GM23338 (cell line): ENCODE measurements at regions not wholly inside any gene's neighbourhood (a gene's known extent, or its start where the extent isn't known, plus 50 kb on each side); places are given as distances from the start of the nearest gene placed in this dataset.

Experiments used
- ATAC-seq: fragments of 200-7000 bp; cut with Tn5 transposase; 3 replicates; pipeline ENCODE4 v1.9.1; 2020
- DNase-seq: peaks from one replicate; pipeline ENCODE4 v3.0.0-alpha.2; 2015; ENCODE audit warnings: low spot score
- H2AFZ ChIP-seq: fragments of 200-600 bp; sonication (generic); 2 replicates; pipeline ENCODE4 v1.8.0; 2016; ENCODE audit warnings: antibody characterized with exemption, mild to moderate bottlenecking, moderate library complexity
- H3F3A ChIP-seq: fragments of 200-600 bp; sonication (generic); replicated peaks from 2 replicates; pipeline ENCODE4 v1.8.0; 2017; ENCODE audit warnings: antibody characterized with exemption, mixed run types, low read depth
- H3K27ac ChIP-seq: fragments of 200-600 bp; sonication (generic); 2 replicates; pipeline ENCODE4 v1.6.1; 2016; ENCODE audit warnings: low read depth
- H3K27me3 ChIP-seq: fragments of 200-600 bp; sonication (generic); 2 replicates; pipeline ENCODE4 v1.8.0; 2016; ENCODE audit warnings: mild to moderate bottlenecking, mixed run types, moderate library complexity; ENCODE audit not compliant: insufficient read depth
- H3K36me3 ChIP-seq: fragments of 200-600 bp; sonication (generic); 2 replicates; pipeline ENCODE4 v1.8.0; 2016; ENCODE audit warnings: mild to moderate bottlenecking; ENCODE audit not compliant: insufficient read depth
- H3K4me1 ChIP-seq: fragments of 200-600 bp; sonication (generic); 2 replicates; pipeline ENCODE4 v1.8.0; 2016; ENCODE audit warnings: mild to moderate bottlenecking, moderate library complexity; ENCODE audit not compliant: insufficient read depth
- H3K4me2 ChIP-seq: fragments of 200-600 bp; sonication (generic); 2 replicates; pipeline ENCODE4 v1.7.1; 2017; ENCODE audit warnings: mixed run types
- H3K4me3 ChIP-seq: fragments of 200-600 bp; sonication (generic); 2 replicates; pipeline ENCODE4 v1.6.1; 2016; ENCODE audit warnings: mixed run types
- H3K79me2 ChIP-seq: fragments of 200-600 bp; sonication (generic); replicated peaks from 2 replicates; pipeline ENCODE4 v1.8.0; 2017; ENCODE audit warnings: mild to moderate bottlenecking; ENCODE audit not compliant: insufficient read depth
- H3K9me2 ChIP-seq: fragments of 200-600 bp; sonication (generic); 2 replicates; pipeline ENCODE4 v1.8.0; 2017; ENCODE audit not compliant: insufficient read depth
- H4K20me1 ChIP-seq: fragments of 200-600 bp; sonication (generic); replicated peaks from 2 replicates; pipeline ENCODE4 v1.8.0; 2017; ENCODE audit warnings: mild to moderate bottlenecking; ENCODE audit not compliant: insufficient read depth
- H3K27ac Mint-ChIP-seq: 2 replicates; pipeline ENCODE4 v1.8.0; 2020; ENCODE audit warnings: inconsistent platforms, mild to moderate bottlenecking, moderate library complexity, mixed read lengths
- H3K27me3 Mint-ChIP-seq: 3 replicates; pipeline ENCODE4 v1.8.0; 2022; ENCODE audit warnings: low read depth, mild to moderate bottlenecking, moderate library complexity, mixed read lengths, inconsistent platforms; ENCODE audit not compliant: insufficient read depth, poor library complexity
- H3K36me3 Mint-ChIP-seq: 3 replicates; pipeline ENCODE4 v1.8.0; 2021; ENCODE audit warnings: low read depth, mild to moderate bottlenecking, inconsistent platforms, moderate library complexity, mixed read lengths
- H3K4me1 Mint-ChIP-seq: 3 replicates; pipeline ENCODE4 v1.8.0; 2020; ENCODE audit warnings: mild to moderate bottlenecking, inconsistent platforms, mixed read lengths
- H3K4me3 Mint-ChIP-seq: 3 replicates; pipeline ENCODE4 v1.8.0; 2021; ENCODE audit warnings: moderate library complexity, mild to moderate bottlenecking, inconsistent platforms, mixed read lengths
- H3K9me3 Mint-ChIP-seq: 3 replicates; pipeline ENCODE4 v1.8.0; 2020; ENCODE audit warnings: moderate library complexity, mild to moderate bottlenecking, inconsistent platforms, mixed read lengths
- CREB1 ChIP-seq: fragments of 250-450 bp; sonication (Bioruptor Pico); IDR thresholded peaks from 2 replicates; pipeline ENCODE4 v1.5.0; 2020; ENCODE audit warnings: low read depth, mild to moderate bottlenecking, moderate library complexity
- EZH2 ChIP-seq: fragments of 200-600 bp; sonication (generic); IDR thresholded peaks from one replicate; pipeline ENCODE4 v1.8.0; 2017; ENCODE audit warnings: antibody characterized with exemption, mild to moderate bottlenecking, low read depth; ENCODE audit not compliant: unreplicated experiment
- EZH2phosphoT487 ChIP-seq: fragments of 200-600 bp; sonication (generic); IDR thresholded peaks from one replicate; pipeline ENCODE4 v1.8.1; 2018; ENCODE audit warnings: antibody characterized with exemption; ENCODE audit not compliant: unreplicated experiment
- JUNB ChIP-seq: IDR thresholded peaks from one replicate; pipeline ENCODE4 v1.6.1; 2016; ENCODE audit warnings: antibody characterized with exemption; ENCODE audit not compliant: unreplicated experiment
- NANOG ChIP-seq: IDR thresholded peaks from 2 replicates; pipeline ENCODE4 v1.6.1; 2016; ENCODE audit warnings: antibody characterized with exemption, borderline replicate concordance
- POLR2AphosphoS5 ChIP-seq: IDR thresholded peaks from 2 replicates; pipeline ENCODE4 v1.6.1; 2016; ENCODE audit warnings: antibody characterized with exemption, low read depth
- STAT1 ChIP-seq: IDR thresholded peaks from one replicate; pipeline ENCODE4 v1.6.1; 2016; ENCODE audit warnings: antibody characterized with exemption; ENCODE audit not compliant: unreplicated experiment
- ZNF114 ChIP-seq: fragments of 250-450 bp; sonication (Bioruptor Pico); IDR thresholded peaks from 2 replicates; pipeline ENCODE4 v1.5.0; 2020; ENCODE audit warnings: mild to moderate bottlenecking, moderate library complexity
- ZNF331 ChIP-seq: fragments of 250-450 bp; sonication (Bioruptor Pico); IDR thresholded peaks from 2 replicates; pipeline ENCODE4 v1.5.0; 2020; ENCODE audit warnings: low read depth, mild to moderate bottlenecking, moderate library complexity
- TF ChIP-seq, protein P1 (sequence below): IDR thresholded peaks from 2 replicates; pipeline ENCODE4 v1.6.1; 2016; ENCODE audit warnings: antibody characterized with exemption
- TF ChIP-seq, protein P2 (sequence below): fragments of 250-450 bp; sonication (Bioruptor Pico); IDR thresholded peaks from 2 replicates; pipeline ENCODE4 v1.5.0; 2020; ENCODE audit warnings: mild to moderate bottlenecking, moderate library complexity
- TF ChIP-seq, protein P3 (sequence below): IDR thresholded peaks from one replicate; pipeline ENCODE4 v1.6.1; 2018; ENCODE audit warnings: antibody characterized with exemption; ENCODE audit not compliant: unreplicated experiment
- TF ChIP-seq, protein P4 (sequence below), 2 experiments: fragments of 200-600 bp in 1 of 2; sonication (generic) in 1 of 2; conservative IDR thresholded peaks; 2 replicates each; pipeline versions ENCODE4 v1.5.1 to v1.6.1; 2016 to 2017; ENCODE audit warnings: antibody characterized with exemption in 2 of 2, low read depth in 2 of 2, mild to moderate bottlenecking in 2 of 2, moderate library complexity in 1 of 2

- Mint-ChIP-seq H3K9me3 (no peaks in the 10 kb centered on the region), H3K27me3 (peaks cover 5% of the 10 kb centered on the region), H3K27ac (no peak overlapping the region), H3K36me3 (no peaks in the 10 kb centered on the region), H3K4me3 (no peak overlapping the region), H3K4me1 (peaks cover 10% of the 10 kb centered on the region; the same call in 2 of the 3 replicates)
- ATAC-seq (no peak), DNase-seq (no peak)
- Histone ChIP-seq H3K4me2 (no peak overlapping the region), H3K79me2 (no peaks in the 10 kb centered on the region), H3K27ac (no peak overlapping the region), H3K27me3 (no peaks in the 10 kb centered on the region), H2AFZ (peak overlapping the region; percentile 82), H3K4me3 (no peak overlapping the region), H3K36me3 (no peaks in the 10 kb centered on the region), H3F3A (no peaks in the 10 kb centered on the region), H3K4me1 (peaks cover 12% of the 10 kb centered on the region; the same call in 1 of the 2 replicates), H4K20me1 (no peaks in the 10 kb centered on the region), H3K9me2 (no peaks in the 10 kb centered on the region)
- TF ChIP-seq CREB1 (no peak), ZNF331 (no peak), POLR2AphosphoS5 (no peak), JUNB (no peak), EZH2phosphoT487 (no peak), NANOG (no peak), STAT1 (no peak), ZNF114 (CRISPR knock-in tag) (no peak), EZH2 (no peak)
- TF ChIP-seq, protein P1, sequence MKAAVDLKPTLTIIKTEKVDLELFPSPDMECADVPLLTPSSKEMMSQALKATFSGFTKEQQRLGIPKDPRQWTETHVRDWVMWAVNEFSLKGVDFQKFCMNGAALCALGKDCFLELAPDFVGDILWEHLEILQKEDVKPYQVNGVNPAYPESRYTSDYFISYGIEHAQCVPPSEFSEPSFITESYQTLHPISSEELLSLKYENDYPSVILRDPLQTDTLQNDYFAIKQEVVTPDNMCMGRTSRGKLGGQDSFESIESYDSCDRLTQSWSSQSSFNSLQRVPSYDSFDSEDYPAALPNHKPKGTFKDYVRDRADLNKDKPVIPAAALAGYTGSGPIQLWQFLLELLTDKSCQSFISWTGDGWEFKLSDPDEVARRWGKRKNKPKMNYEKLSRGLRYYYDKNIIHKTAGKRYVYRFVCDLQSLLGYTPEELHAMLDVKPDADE: no peak
- TF ChIP-seq, protein P2, sequence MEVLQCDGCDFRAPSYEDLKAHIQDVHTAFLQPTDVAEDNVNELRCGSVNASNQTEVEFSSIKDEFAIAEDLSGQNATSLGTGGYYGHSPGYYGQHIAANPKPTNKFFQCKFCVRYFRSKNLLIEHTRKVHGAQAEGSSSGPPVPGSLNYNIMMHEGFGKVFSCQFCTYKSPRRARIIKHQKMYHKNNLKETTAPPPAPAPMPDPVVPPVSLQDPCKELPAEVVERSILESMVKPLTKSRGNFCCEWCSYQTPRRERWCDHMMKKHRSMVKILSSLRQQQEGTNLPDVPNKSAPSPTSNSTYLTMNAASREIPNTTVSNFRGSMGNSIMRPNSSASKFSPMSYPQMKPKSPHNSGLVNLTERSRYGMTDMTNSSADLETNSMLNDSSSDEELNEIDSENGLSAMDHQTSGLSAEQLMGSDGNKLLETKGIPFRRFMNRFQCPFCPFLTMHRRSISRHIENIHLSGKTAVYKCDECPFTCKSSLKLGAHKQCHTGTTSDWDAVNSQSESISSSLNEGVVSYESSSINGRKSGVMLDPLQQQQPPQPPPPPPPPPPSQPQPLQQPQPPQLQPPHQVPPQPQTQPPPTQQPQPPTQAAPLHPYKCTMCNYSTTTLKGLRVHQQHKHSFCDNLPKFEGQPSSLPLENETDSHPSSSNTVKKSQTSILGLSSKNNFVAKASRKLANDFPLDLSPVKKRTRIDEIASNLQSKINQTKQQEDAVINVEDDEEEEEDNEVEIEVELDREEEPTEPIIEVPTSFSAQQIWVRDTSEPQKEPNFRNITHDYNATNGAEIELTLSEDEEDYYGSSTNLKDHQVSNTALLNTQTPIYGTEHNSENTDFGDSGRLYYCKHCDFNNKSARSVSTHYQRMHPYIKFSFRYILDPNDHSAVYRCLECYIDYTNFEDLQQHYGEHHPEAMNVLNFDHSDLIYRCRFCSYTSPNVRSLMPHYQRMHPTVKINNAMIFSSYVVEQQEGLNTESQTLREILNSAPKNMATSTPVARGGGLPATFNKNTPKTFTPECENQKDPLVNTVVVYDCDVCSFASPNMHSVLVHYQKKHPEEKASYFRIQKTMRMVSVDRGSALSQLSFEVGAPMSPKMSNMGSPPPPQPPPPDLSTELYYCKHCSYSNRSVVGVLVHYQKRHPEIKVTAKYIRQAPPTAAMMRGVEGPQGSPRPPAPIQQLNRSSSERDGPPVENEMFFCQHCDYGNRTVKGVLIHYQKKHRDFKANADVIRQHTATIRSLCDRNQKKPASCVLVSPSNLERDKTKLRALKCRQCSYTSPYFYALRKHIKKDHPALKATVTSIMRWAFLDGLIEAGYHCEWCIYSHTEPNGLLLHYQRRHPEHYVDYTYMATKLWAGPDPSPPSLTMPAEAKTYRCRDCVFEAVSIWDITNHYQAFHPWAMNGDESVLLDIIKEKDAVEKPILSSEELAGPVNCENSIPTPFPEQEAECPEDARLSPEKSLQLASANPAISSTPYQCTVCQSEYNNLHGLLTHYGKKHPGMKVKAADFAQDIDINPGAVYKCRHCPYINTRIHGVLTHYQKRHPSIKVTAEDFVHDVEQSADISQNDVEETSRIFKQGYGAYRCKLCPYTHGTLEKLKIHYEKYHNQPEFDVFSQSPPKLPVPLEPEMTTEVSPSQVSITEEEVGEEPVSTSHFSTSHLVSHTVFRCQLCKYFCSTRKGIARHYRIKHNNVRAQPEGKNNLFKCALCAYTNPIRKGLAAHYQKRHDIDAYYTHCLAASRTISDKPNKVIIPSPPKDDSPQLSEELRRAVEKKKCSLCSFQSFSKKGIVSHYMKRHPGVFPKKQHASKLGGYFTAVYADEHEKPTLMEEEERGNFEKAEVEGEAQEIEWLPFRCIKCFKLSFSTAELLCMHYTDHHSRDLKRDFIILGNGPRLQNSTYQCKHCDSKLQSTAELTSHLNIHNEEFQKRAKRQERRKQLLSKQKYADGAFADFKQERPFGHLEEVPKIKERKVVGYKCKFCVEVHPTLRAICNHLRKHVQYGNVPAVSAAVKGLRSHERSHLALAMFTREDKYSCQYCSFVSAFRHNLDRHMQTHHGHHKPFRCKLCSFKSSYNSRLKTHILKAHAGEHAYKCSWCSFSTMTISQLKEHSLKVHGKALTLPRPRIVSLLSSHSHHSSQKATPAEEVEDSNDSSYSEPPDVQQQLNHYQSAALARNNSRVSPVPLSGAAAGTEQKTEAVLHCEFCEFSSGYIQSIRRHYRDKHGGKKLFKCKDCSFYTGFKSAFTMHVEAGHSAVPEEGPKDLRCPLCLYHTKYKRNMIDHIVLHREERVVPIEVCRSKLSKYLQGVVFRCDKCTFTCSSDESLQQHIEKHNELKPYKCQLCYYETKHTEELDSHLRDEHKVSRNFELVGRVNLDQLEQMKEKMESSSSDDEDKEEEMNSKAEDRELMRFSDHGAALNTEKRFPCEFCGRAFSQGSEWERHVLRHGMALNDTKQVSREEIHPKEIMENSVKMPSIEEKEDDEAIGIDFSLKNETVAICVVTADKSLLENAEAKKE: no peak
- TF ChIP-seq, protein P3, sequence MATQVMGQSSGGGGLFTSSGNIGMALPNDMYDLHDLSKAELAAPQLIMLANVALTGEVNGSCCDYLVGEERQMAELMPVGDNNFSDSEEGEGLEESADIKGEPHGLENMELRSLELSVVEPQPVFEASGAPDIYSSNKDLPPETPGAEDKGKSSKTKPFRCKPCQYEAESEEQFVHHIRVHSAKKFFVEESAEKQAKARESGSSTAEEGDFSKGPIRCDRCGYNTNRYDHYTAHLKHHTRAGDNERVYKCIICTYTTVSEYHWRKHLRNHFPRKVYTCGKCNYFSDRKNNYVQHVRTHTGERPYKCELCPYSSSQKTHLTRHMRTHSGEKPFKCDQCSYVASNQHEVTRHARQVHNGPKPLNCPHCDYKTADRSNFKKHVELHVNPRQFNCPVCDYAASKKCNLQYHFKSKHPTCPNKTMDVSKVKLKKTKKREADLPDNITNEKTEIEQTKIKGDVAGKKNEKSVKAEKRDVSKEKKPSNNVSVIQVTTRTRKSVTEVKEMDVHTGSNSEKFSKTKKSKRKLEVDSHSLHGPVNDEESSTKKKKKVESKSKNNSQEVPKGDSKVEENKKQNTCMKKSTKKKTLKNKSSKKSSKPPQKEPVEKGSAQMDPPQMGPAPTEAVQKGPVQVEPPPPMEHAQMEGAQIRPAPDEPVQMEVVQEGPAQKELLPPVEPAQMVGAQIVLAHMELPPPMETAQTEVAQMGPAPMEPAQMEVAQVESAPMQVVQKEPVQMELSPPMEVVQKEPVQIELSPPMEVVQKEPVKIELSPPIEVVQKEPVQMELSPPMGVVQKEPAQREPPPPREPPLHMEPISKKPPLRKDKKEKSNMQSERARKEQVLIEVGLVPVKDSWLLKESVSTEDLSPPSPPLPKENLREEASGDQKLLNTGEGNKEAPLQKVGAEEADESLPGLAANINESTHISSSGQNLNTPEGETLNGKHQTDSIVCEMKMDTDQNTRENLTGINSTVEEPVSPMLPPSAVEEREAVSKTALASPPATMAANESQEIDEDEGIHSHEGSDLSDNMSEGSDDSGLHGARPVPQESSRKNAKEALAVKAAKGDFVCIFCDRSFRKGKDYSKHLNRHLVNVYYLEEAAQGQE: no peak
- TF ChIP-seq, protein P4, sequence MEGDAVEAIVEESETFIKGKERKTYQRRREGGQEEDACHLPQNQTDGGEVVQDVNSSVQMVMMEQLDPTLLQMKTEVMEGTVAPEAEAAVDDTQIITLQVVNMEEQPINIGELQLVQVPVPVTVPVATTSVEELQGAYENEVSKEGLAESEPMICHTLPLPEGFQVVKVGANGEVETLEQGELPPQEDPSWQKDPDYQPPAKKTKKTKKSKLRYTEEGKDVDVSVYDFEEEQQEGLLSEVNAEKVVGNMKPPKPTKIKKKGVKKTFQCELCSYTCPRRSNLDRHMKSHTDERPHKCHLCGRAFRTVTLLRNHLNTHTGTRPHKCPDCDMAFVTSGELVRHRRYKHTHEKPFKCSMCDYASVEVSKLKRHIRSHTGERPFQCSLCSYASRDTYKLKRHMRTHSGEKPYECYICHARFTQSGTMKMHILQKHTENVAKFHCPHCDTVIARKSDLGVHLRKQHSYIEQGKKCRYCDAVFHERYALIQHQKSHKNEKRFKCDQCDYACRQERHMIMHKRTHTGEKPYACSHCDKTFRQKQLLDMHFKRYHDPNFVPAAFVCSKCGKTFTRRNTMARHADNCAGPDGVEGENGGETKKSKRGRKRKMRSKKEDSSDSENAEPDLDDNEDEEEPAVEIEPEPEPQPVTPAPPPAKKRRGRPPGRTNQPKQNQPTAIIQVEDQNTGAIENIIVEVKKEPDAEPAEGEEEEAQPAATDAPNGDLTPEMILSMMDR (conservative IDR thresholded peaks at IDR 0.05; ENCODE audit: low read depth in 2 of 2): no peak
Observed at GRCh38 chr12:83527810-83528209, 841.1 kb downstream of the TMTC2 start.
